NCI-H2227 treated with DMSO at 0.1 percent for 48 hours (cell line): ENCODE measurements at regions not wholly inside any gene's neighbourhood (a gene's known extent, or its start where the extent isn't known, plus 50 kb on each side); places are given as distances from the start of the nearest gene placed in this dataset.
"Not testable (repeated sequence)": the region's sequence is repeated elsewhere in the genome, so short reads cannot be mapped to it uniquely, and the experiment has no call there.

ENCODE experiments used
- DNase-seq: peaks from one replicate; lab custom pipeline; 2025; lab: John Stamatoyannopoulos, UW

GRCh38 chr2:215654148-215654819 is 218.4 kb upstream of the FN1 start:
- DNase-seq: no peak

DNA sequence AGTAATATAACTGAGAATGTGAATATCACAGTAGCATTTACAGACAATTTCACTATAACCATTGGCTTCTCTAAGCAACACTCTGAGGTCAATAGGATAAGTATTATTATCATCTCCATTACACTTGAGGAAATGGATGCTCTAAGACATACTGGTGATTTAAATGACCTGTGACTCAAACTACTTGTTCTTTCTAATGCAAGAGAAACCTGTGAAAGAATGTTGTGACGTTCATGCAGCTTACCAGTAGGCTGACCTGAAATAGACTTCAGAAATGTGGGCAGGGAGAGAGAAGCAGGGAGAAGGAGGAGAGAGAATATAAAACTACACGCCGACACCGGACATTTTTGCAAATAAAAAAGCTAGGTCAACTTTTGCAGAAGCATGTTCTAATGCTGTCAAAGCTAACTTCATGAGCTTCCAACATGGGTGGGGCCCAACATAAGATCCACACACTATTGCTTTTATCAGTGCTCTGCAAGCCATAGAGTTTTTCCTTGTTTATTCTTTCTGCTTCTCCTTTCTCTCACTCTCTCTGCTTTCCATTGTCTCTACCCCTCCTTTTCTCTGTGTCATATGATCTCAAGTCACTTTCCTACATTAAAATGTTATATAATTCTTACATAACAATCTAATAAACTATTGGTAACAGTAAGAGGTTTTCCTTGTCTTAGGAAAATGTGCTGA is 217.6 kb upstream of the FN1 start:
- DNase-seq: peak; percentile 14

GRCh38 chr2:215652388-215652787 is 216.5 kb upstream of the FN1 start:
- DNase-seq: no peak

GRCh38 chr2:215651412-215651811 is 215.5 kb upstream of the FN1 start:
- no peak for DNase-seq

GRCh38 chr2:215644233-215644897 is 208.5 kb upstream of the FN1 start:
- no peak for DNase-seq

DNA sequence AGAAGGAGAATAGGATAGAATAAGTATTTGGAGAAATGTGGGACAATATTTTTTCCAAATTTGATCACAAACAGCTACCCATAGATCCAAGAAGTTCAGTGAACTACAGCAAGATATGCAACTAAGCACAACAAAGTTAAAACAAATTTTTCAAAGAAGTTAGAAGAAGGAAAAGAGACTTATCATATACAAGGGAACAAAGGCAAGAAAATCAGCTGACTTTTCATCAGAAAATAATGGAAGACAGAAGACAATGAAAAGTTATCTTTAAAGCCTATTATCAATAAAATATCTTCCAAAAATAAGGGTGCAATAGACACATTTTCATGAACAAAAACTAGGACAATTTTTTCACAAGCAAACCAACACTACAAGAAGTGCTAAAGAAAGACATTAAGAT is 202.8 kb upstream of the FN1 start:
- DNase-seq: no peak

DNA sequence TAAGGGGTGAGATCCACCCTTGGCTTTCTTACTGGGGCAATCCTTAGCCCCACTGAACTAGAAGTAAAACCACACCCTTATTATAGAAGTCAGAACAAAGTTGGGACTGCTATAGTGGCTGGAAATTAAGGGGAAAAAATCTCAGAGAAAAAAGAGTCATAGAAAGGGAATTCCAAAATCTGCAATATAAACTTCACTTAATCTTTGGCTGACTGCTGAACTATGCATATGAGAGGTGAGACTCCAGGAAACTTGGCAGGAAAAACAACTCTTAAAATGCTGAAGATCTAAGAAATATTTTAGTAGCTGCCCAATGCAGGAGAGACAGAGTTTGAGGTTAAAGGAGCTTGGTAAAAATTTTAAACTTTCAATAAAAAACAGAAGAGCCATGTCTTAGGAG is 201.8 kb upstream of the FN1 start:
- DNase-seq: no peak

DNA sequence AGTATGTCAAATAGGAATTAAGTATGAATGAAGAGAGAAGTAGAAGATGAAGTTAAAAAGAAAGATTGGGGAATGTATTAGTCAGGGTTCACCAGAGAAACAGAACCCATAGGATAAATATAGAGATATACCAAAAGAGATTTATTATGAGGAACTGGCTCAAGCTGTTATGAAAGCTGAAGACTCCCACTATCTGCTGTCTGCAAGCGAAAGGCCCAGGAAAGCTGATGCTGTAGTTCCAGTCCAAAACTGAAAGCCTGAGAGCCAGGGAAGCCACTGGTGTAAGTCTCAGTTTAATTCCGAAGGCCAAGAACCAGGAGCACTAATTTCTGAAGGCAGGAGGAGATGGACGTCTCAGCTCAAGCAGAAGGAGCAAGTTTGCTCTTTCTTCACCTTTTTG is 200.9 kb upstream of the FN1 start:
- DNase-seq: no peak

GRCh38 chr2:215635788-215636139 is 199.9 kb upstream of the FN1 start:
- DNase-seq: no peak

DNA sequence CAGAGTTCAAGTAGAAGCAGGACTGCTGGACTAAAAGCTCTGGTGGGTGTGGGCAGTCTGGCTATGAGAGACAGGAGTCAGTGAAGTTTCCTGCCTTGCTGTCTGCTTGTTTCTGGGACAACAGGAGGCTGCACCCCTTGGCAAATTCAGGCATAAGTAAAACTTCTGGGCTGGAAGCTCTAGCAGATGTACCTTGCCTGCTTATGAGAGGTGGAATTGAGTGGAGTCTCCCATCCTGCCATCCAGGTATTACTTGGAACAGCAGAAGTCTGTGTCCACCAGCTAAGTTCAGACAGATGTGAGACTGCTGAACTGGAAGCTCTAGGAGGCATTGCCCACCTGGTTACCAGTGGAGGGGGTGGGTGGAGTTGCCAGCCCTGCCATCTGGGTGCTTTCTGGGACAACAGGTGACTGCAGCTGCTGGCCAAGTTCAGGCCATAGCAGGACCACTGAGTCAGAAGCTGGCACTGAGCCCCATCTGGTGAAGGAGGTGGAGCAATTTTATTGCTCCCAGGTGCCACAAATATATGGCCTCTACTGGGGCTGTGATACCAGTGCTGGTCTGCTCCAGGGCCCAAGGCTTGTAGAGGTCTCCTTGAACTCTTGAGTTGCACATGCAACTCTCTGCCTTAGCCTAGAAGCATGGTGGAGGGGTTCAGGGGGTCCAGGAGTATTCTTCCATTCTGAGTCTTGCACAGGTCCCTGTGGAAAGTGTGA is 199.4 kb upstream of the FN1 start:
- DNase-seq: no peak

DNA sequence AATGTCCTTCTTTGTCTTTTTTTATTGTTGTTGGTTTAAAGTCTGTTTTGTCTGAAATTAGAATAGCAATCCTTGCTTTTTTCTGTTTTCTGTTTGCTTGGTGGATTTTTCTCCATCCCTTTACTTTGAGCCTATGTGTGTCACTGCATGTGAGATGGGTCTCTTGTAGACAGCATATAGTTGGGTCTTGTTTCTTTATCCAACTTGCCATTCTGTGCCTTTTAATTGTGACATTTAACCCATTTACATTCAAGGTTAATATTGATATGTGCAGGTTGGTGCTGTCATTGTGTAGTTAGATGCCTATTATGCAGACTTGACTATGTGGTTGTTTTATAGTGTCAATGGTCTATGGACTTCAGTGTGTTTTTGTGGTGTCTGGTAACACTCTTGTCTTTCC is 197.5 kb upstream of the FN1 start:
- no peak for DNase-seq

- DNase-seq: no peak
These were observed 195.8 kb upstream of the FN1 start for GRCh38 chr2:215631696-215632095.

GRCh38 chr2:215630796-215631195 is 194.9 kb upstream of the FN1 start:
- not testable (repeated sequence) for DNase-seq

GRCh38 chr2:215627771-215628170 is 191.9 kb upstream of the FN1 start:
- no peak for DNase-seq

- no peak for DNase-seq
These were observed 191.0 kb upstream of the FN1 start for GRCh38 chr2:215626812-215627281.

- DNase-seq: no peak
These were observed 190.2 kb upstream of the FN1 start for GRCh38 chr2:215626063-215626462.

DNA sequence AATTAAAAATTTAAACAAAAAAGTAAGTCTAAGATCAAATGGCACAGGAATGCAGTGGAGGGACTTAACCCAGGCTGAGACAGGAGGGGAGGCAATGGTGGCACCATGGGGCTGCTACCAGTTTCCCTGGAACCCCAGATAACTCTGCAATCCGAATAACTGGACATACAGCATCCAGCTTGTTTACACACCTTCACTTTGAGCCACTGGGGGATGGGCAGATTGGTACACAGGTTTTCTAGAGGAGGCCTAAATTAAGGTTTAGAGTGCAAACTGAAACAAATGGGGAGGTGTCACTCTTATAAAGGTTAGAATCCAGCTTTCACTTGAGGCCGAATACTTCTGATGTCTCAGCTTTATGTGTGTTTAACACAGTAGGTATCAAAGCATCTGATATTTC is 189.3 kb upstream of the FN1 start:
- DNase-seq: no peak

- no peak for DNase-seq
These were observed 188.6 kb upstream of the FN1 start for GRCh38 chr2:215624423-215624829.

GRCh38 chr2:215622837-215623236 is 187.0 kb upstream of the FN1 start:
- DNase-seq: no peak

GRCh38 chr2:215621381-215621780 is 185.5 kb upstream of the FN1 start:
- no peak for DNase-seq

- no peak for DNase-seq
These were observed 184.7 kb upstream of the FN1 start for GRCh38 chr2:215620528-215620927.

GRCh38 chr2:215619989-215620388 is 184.1 kb upstream of the FN1 start:
- DNase-seq: peak; percentile 84
